Spinal cord (tissue), 9 donors: ENCODE measurements at regions not wholly inside any gene's neighbourhood (a gene's known extent, or its start where the extent isn't known, plus 50 kb on each side); places are given as distances from the start of the nearest gene placed in this dataset.
"Not testable (repeated sequence)": the region's sequence is repeated elsewhere in the genome, so short reads cannot be mapped to it uniquely, and the experiment has no call there.

Experiments used
- DNase-seq, 6 donors: peaks; one replicate each; pipeline versions ENCODE4 v3.0.0 to v3.0.0-alpha.2; 2013 to 2015; ENCODE audit warnings: low spot score in 6 of 6, low read depth in 4 of 6
- H3K27ac ChIP-seq: one replicate; pipeline ENCODE4 v1.5.1; 2013; ENCODE audit warnings: low read depth, low read length, control low read depth
- H3K27me3 ChIP-seq: one replicate; pipeline ENCODE4 v1.6.1; 2013; ENCODE audit warnings: low read length; ENCODE audit not compliant: control insufficient read depth, insufficient read depth
- H3K36me3 ChIP-seq: one replicate; pipeline ENCODE4 v1.6.1; 2013; ENCODE audit warnings: low read length; ENCODE audit not compliant: control insufficient read depth, insufficient read depth
- H3K4me1 ChIP-seq: one replicate; pipeline ENCODE4 v1.6.1; 2013; ENCODE audit warnings: low read length; ENCODE audit not compliant: control insufficient read depth, insufficient read depth
- H3K4me3 ChIP-seq: one replicate; pipeline ENCODE4 v1.5.1; 2013; ENCODE audit warnings: low read depth, low read length, control low read depth
- H3K9me3 ChIP-seq: one replicate; pipeline ENCODE4 v1.6.1; 2013; ENCODE audit warnings: low read length; ENCODE audit not compliant: control insufficient read depth, insufficient read depth
- WGBS: methylation state at CpG from one replicate; pipeline ENCODE4 v1.1.5; 2013; ENCODE audit warnings: missing lambda C conversion rate; ENCODE audit not compliant: insufficient coverage; 5-methylcytosine and 5-hydroxymethylcytosine counted together
- donor health status: healthy.

GRCh38 chr20:22851679-22852346 is 183.3 kb upstream of the SSTR4 start:
- not testable (repeated sequence) for H3K27me3 ChIP-seq, H3K4me3 ChIP-seq, H3K36me3 ChIP-seq, H3K4me1 ChIP-seq, H3K27ac ChIP-seq, H3K9me3 ChIP-seq, DNase-seq
- WGBS, result 17% methylated on average over 2 of the region's 3 CpGs

- H3K27ac ChIP-seq, result no peak overlapping the region
- no peak overlapping the region for H3K4me3 ChIP-seq
- H3K9me3 ChIP-seq, result no peaks in the 10 kb centered on the region
- no peaks in the 10 kb centered on the region for H3K27me3 ChIP-seq
- WGBS, result 78% methylated on average over 3 of the region's 11 CpGs
- DNase-seq, result no peak
- H3K36me3 ChIP-seq, result no peaks in the 10 kb centered on the region
- H3K4me1 ChIP-seq, result no peaks in the 10 kb centered on the region
These were observed 173.7 kb upstream of the SSTR4 start for GRCh38 chr20:22861231-22861980.

GRCh38 chr20:22861990-22862389 is 173.1 kb upstream of the SSTR4 start:
- H3K4me3 ChIP-seq, result no peak overlapping the region
- H3K4me1 ChIP-seq, result no peaks in the 10 kb centered on the region
- no peaks in the 10 kb centered on the region for H3K27me3 ChIP-seq
- DNase-seq, result no peak
- H3K9me3 ChIP-seq, result no peaks in the 10 kb centered on the region
- 86% methylated on average over 9 of the region's 10 CpGs for WGBS
- H3K27ac ChIP-seq, result no peak overlapping the region
- H3K36me3 ChIP-seq, result no peaks in the 10 kb centered on the region

- no peak for DNase-seq
- H3K4me3 ChIP-seq, result no peak overlapping the region
- H3K9me3 ChIP-seq, result no peaks in the 10 kb centered on the region
- no peaks in the 10 kb centered on the region for H3K36me3 ChIP-seq
- H3K27ac ChIP-seq, result no peak overlapping the region
- WGBS, result 74% methylated on average over 7 of the region's 11 CpGs
- no peaks in the 10 kb centered on the region for H3K27me3 ChIP-seq
- no peaks in the 10 kb centered on the region for H3K4me1 ChIP-seq
These were observed 172.4 kb upstream of the SSTR4 start for GRCh38 chr20:22862671-22863230.

GRCh38 chr20:22863826-22864225 is 171.3 kb upstream of the SSTR4 start:
- H3K27me3 ChIP-seq, result no peaks in the 10 kb centered on the region
- DNase-seq, result peak in 1 of 6 donors; percentile 21
- no peak overlapping the region for H3K4me3 ChIP-seq
- no peaks in the 10 kb centered on the region for H3K36me3 ChIP-seq
- H3K4me1 ChIP-seq, result no peaks in the 10 kb centered on the region
- WGBS, result no CpG with 5 or more reads among the region's 4 CpGs
- no peaks in the 10 kb centered on the region for H3K9me3 ChIP-seq
- H3K27ac ChIP-seq, result no peak overlapping the region

- H3K27me3 ChIP-seq, result no peaks in the 10 kb centered on the region
- WGBS, result no CpG with 5 or more reads among the region's 2 CpGs
- H3K36me3 ChIP-seq, result no peaks in the 10 kb centered on the region
- H3K4me1 ChIP-seq, result no peaks in the 10 kb centered on the region
- no peak overlapping the region for H3K27ac ChIP-seq
- no peak overlapping the region for H3K4me3 ChIP-seq
- no peaks in the 10 kb centered on the region for H3K9me3 ChIP-seq
- DNase-seq, result peak in 1 of 6 donors; percentile 16
These were observed 168.2 kb upstream of the SSTR4 start for GRCh38 chr20:22866812-22867341.

GRCh38 chr20:22878166-22878565 is 156.9 kb upstream of the SSTR4 start:
- no CpG with 5 or more reads among the region's 4 CpGs for WGBS
- H3K27ac ChIP-seq, result no peak overlapping the region
- no peak overlapping the region for H3K4me3 ChIP-seq
- H3K36me3 ChIP-seq, result no peaks in the 10 kb centered on the region
- H3K4me1 ChIP-seq, result no peaks in the 10 kb centered on the region
- DNase-seq, result no peak
- H3K27me3 ChIP-seq, result no peaks in the 10 kb centered on the region
- H3K9me3 ChIP-seq, result no peaks in the 10 kb centered on the region

GRCh38 chr20:22880277-22880676 is 154.8 kb upstream of the SSTR4 start:
- no peaks in the 10 kb centered on the region for H3K36me3 ChIP-seq
- H3K27ac ChIP-seq, result no peak overlapping the region
- DNase-seq, result no peak
- H3K9me3 ChIP-seq, result no peaks in the 10 kb centered on the region
- no peak overlapping the region for H3K4me3 ChIP-seq
- no CpG with 5 or more reads among the region's 2 CpGs for WGBS
- no peaks in the 10 kb centered on the region for H3K27me3 ChIP-seq
- H3K4me1 ChIP-seq, result no peaks in the 10 kb centered on the region

GRCh38 chr20:22887796-22888195 is 147.3 kb upstream of the SSTR4 start:
- Histone ChIP-seq H3K4me3 (no peak overlapping the region), H3K27ac (no peak overlapping the region), H3K9me3 (no peaks in the 10 kb centered on the region), H3K27me3 (no peaks in the 10 kb centered on the region), H3K36me3 (no peaks in the 10 kb centered on the region), H3K4me1 (no peaks in the 10 kb centered on the region)
- no CpG with 5 or more reads among the region's 2 CpGs for WGBS
- peak in 1 of 6 donors; percentile 18 for DNase-seq
